GM12875 (cell line): ENCODE measurements at regions not wholly inside any gene's neighbourhood (a gene's known extent, or its start where the extent isn't known, plus 50 kb on each side); places are given as distances from the start of the nearest gene placed in this dataset.

ENCODE experiments used
- H3K4me3 ChIP-seq: one replicate; pipeline ENCODE4 v1.5.1; 2011; ENCODE audit warnings: low read depth, low read length, control low read depth
- CTCF ChIP-seq: IDR thresholded peaks from 2 replicates; pipeline ENCODE4 v1.5.1; 2011; ENCODE audit warnings: low read depth, mild to moderate bottlenecking, control low read depth, inconsistent platforms, low read length, moderate library complexity, borderline replicate concordance; ENCODE audit not compliant: insufficient read depth

- no peak overlapping the region for H3K4me3 ChIP-seq
- no peak for TF ChIP-seq CTCF
Observed at GRCh38 chr5:2983583-2984300, 232.3 kb upstream of the IRX2 start.

- no peak overlapping the region for H3K4me3 ChIP-seq
- TF ChIP-seq CTCF = no peak
Observed at GRCh38 chr5:2981652-2982051, 230.2 kb upstream of the IRX2 start.

GRCh38 chr5:2981035-2981434 is 229.6 kb upstream of the IRX2 start:
- TF ChIP-seq CTCF = no peak
- no peak overlapping the region for H3K4me3 ChIP-seq

- TF ChIP-seq CTCF = no peak
- no peak overlapping the region for H3K4me3 ChIP-seq
Observed at GRCh38 chr5:2960294-2960693, 208.8 kb upstream of the IRX2 start.

- no peak overlapping the region for H3K4me3 ChIP-seq
- TF ChIP-seq CTCF = no peak
Observed at GRCh38 chr5:2958976-2959375, 207.5 kb upstream of the IRX2 start.

- no peak for TF ChIP-seq CTCF
- H3K4me3 ChIP-seq = no peak overlapping the region
Observed at GRCh38 chr5:2948875-2949274, 197.4 kb upstream of the IRX2 start.

- TF ChIP-seq CTCF = no peak
- H3K4me3 ChIP-seq = no peak overlapping the region
Observed at GRCh38 chr5:2946315-2946714, 194.8 kb upstream of the IRX2 start.
